Heart left ventricle (tissue), 16 donors: ENCODE measurements at regions not wholly inside any gene's neighbourhood (a gene's known extent, or its start where the extent isn't known, plus 50 kb on each side); places are given as distances from the start of the nearest gene placed in this dataset.
A peak's percentile ranks its signal among the peaks of the same experiment; 100 is the strongest.

ENCODE experiments used
- ATAC-seq, 4 donors: fragments of 200-7000 bp; cut with Tn5 transposase; one replicate each; pipeline ENCODE4 v1.9.1; 2020 to 2022; ENCODE audit warnings: moderate library complexity in 4 of 4, mild to moderate bottlenecking in 3 of 4, moderate number of reproducible peaks in 1 of 4
- DNase-seq, 5 donors: peaks; one replicate each; pipeline ENCODE4 v3.0.0-alpha.2; 2020
- H3K27ac ChIP-seq, 12 donors: fragments of 200-600 bp; sonication (generic) in 4 of 12; one replicate each; pipeline versions ENCODE4 v1.5.0 to v1.8.0; 2016 to 2022; ENCODE audit warnings: mild to moderate bottlenecking in 2 of 12
- H3K27me3 ChIP-seq, 9 donors: fragments of 200-600 bp; sonication (generic) in 2 of 9; one replicate each; pipeline versions ENCODE4 v1.5.1 to v1.8.0; 2016 to 2022; ENCODE audit warnings: mild to moderate bottlenecking in 3 of 9
- H3K36me3 ChIP-seq, 9 donors: fragments of 200-600 bp; sonication (generic) in 2 of 9; one replicate each; pipeline versions ENCODE4 v1.5.0 to v1.8.0; 2018 to 2022; ENCODE audit warnings: mild to moderate bottlenecking in 2 of 9
- H3K4me1 ChIP-seq, 12 donors: fragments of 200-600 bp; sonication (generic) in 4 of 12; one replicate each; pipeline versions ENCODE4 v1.5.0 to v1.8.0; 2016 to 2022; ENCODE audit warnings: mild to moderate bottlenecking in 3 of 12
- H3K4me3 ChIP-seq, 12 donors: fragments of 200-600 bp; sonication (generic) in 4 of 12; one replicate each; pipeline versions ENCODE4 v1.5.0 to v1.8.0; 2017 to 2022; ENCODE audit warnings: mild to moderate bottlenecking in 9 of 12, moderate library complexity in 4 of 12
- H3K9me3 ChIP-seq, 12 donors: fragments of 200-600 bp; sonication (generic) in 4 of 12; one replicate each; pipeline versions ENCODE4 v1.5.0 to v1.8.0; 2016 to 2022; ENCODE audit warnings: mild to moderate bottlenecking in 1 of 12
- POLR2A ChIP-seq, 2 donors: fragments of 450-650 bp; IDR thresholded peaks; one replicate each; pipeline ENCODE4 v1.6.1; 2017; ENCODE audit warnings: antibody characterized with exemption in 2 of 2, mild to moderate bottlenecking in 2 of 2, moderate library complexity in 2 of 2
- WGBS, 4 donors: extraction: QIAGEN DNeasy Blood & Tissue Kit in 2 of 4; methylation state at CpG; one replicate each; pipeline versions ENCODE4 v1.1.5 to v1.1.7; 2013 to 2018; 5-methylcytosine and 5-hydroxymethylcytosine counted together
- intact Hi-C, 10 donors: fragments of 100-400 bp; cut with DNase I; formaldehyde crosslinking; loops; one replicate each; pipeline versions ENCODE4 v1.11.1 to v1.14.2; 2022
- TF ChIP-seq, protein P1 (sequence below), 12 donors: fragments of 200-600 bp; sonication (generic) in 4 of 12; IDR thresholded peaks; one replicate each; pipeline versions ENCODE4 v1.5.0 to v1.8.0; 2018 to 2022; ENCODE audit warnings: antibody characterized with exemption in 12 of 12, mild to moderate bottlenecking in 5 of 12
- donor health status: ischemic (EF 13 %, LVEDD 7.1; RV severe dilation, severe dysfunction).
- donor health status: healthy with polysubstance abuse.
- donor health status: DM: no; HTN: yes; CAD: no.
- donor health status: DM: no; HTN: no; CAD: no.
- donor health status: ischemic (EF 25% LVEDD 6.9; RV normal size, moderate dysfunction).
- donor health status: ischemic (EF 25% LVEDD 5.7; RV mildly dilated, moderate dysfunction).
- donor health status: healthy.
- donor health status: DM: yes; HTN: yes; CAD: no.
- donor health status: ischemic (EF 35%, LVEDD 5.7; RV mildly dilated, moderate dysfunction).
- donor health status: nonischemic (EF 11% LVEDD 7.7; RV severe dilation, severe dysfunction).
- donor health status: DM: yes; HTN: yes; CAD: no.
- donor health status: PGD.
- donor health status: ischemic (EF 29% LVEDD 5.4; RV normal size, mild dysfunction).
- donor health status: nonischemic (EF 23%, LVEDD 6.1; RV moderate dilation, normal function).

DNA sequence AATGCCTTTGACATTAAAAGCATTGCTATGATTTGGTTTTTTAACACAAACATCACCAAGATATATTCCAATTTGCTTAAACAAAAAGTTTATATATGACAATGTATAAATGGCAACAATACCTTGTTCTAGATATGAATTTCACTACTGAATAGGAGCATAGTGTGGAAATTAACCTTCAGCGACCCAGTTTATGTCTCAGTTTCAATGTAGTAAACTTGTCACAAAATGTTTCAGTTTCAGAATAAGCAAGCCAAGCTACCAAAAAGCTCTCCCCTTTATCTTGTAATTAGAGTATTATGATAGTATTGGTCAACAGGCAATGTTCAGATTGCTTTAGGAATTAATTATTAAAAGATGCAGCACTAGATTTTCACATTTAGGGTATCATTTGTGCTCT lies 99.6 kb upstream of the PCDH15 start:
- no peak for DNase-seq
- TF ChIP-seq, protein P1, sequence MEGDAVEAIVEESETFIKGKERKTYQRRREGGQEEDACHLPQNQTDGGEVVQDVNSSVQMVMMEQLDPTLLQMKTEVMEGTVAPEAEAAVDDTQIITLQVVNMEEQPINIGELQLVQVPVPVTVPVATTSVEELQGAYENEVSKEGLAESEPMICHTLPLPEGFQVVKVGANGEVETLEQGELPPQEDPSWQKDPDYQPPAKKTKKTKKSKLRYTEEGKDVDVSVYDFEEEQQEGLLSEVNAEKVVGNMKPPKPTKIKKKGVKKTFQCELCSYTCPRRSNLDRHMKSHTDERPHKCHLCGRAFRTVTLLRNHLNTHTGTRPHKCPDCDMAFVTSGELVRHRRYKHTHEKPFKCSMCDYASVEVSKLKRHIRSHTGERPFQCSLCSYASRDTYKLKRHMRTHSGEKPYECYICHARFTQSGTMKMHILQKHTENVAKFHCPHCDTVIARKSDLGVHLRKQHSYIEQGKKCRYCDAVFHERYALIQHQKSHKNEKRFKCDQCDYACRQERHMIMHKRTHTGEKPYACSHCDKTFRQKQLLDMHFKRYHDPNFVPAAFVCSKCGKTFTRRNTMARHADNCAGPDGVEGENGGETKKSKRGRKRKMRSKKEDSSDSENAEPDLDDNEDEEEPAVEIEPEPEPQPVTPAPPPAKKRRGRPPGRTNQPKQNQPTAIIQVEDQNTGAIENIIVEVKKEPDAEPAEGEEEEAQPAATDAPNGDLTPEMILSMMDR (IDR thresholded peaks at IDR 0.05): no peak
- no peak for TF ChIP-seq POLR2A (IDR thresholded peaks at IDR 0.05)
- Histone ChIP-seq H3K27ac (no peak overlapping the region), H3K4me1 (no peaks in the 10 kb centered on the region), H3K27me3 (no peaks in the 10 kb centered on the region), H3K9me3 (no peaks in the 10 kb centered on the region), H3K36me3 (no peaks in the 10 kb centered on the region), H3K4me3 (no peak overlapping the region)
- 86 to 93% (median 89%) methylated on average over 1 of the region's 1 CpG for WGBS, 4 donors
- no peak for ATAC-seq
- intact Hi-C loops: no loop called here

GRCh38 chr10:54880996-54881395 lies 80.0 kb upstream of the PCDH15 start:
- ATAC-seq (no peak), DNase-seq (no peak)
- Histone ChIP-seq H3K27me3 (no peaks in the 10 kb centered on the region), H3K9me3 (peaks cover 0 to 5% (median 0%) of the 10 kb centered on the region in 12 donors), H3K27ac (no peak overlapping the region), H3K4me1 (no peaks in the 10 kb centered on the region), H3K4me3 (no peak overlapping the region), H3K36me3 (no peaks in the 10 kb centered on the region)
- intact Hi-C loops: no loop called here
- TF ChIP-seq, protein P1 (IDR thresholded peaks at IDR 0.05): no peak
- TF ChIP-seq POLR2A (IDR thresholded peaks at IDR 0.05): no peak
- 62 to 73% (median 72%) methylated on average over 5 of the region's 5 CpGs for WGBS, 4 donors

- Histone ChIP-seq H3K36me3 (no peaks in the 10 kb centered on the region), H3K4me3 (peak overlapping the region in 7 of 12 donors; percentile 7 to 48 (median 41)), H3K9me3 (peaks cover 0 to 4% (median 0%) of the 10 kb centered on the region in 12 donors), H3K27ac (peak overlapping the region in 7 of 12 donors; percentile 1 to 69 (median 53)), H3K27me3 (no peaks in the 10 kb centered on the region), H3K4me1 (peaks cover 0 to 2% (median 0%) of the 10 kb centered on the region in 12 donors)
- TF ChIP-seq POLR2A (IDR thresholded peaks at IDR 0.05): no peak
- TF ChIP-seq, protein P1 (IDR thresholded peaks at IDR 0.05): no peak
- no peak for DNase-seq
- ATAC-seq: peak in 2 of 4 donors; percentile 50 to 73
- intact Hi-C loops: no loop called here
These were observed 68.0 kb upstream of the PCDH15 start for GRCh38 chr10:54869022-54869421.

DNA sequence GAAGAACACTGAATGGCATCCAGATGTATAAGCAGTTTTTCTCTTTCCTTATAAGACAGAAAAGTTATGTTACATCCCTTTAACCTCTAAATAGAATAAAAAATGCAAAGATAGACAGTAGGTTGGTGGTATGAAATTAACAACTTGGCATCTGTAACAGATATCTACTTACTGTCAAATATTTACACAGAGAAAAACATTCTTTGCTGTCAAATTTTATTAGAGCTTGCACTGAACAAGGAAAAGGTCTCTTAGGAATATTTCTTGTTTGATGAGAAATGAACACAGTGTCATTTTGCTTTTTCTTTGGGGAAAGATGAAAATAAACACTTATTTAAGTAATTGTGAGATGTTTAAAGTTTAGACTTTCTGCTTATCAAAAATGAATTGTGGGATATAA lies 65.6 kb upstream of the PCDH15 start:
- H3K36me3 ChIP-seq: no peaks in the 10 kb centered on the region
- TF ChIP-seq POLR2A (IDR thresholded peaks at IDR 0.05): no peak
- TF ChIP-seq, protein P1 (IDR thresholded peaks at IDR 0.05): no peak

More for the DNA sequence above, 65.6 kb upstream of the PCDH15 start:
- Histone ChIP-seq H3K27me3 (no peaks in the 10 kb centered on the region), H3K4me3 (peak overlapping the region in 5 of 12 donors; percentile 34 to 48 (median 45)), H3K4me1 (peaks cover 0 to 2% (median 0%) of the 10 kb centered on the region in 12 donors), H3K9me3 (peaks cover 0 to 4% (median 0%) of the 10 kb centered on the region in 12 donors), H3K27ac (peak overlapping the region in 1 of 12 donors; percentile 35)
- intact Hi-C loops: no loop called here
- ATAC-seq: no peak
- DNase-seq: no peak
